ENCODE measurements at regions not wholly inside any gene's neighbourhood (a gene's known extent, or its start where the extent isn't known, plus 50 kb on each side); places are given as distances from the start of the nearest gene placed in this dataset.

GRCh38 chr13:38618336-38618735 lies 68.5 kb upstream of the FREM2 start:
- TF ChIP-seq, protein P1, sequence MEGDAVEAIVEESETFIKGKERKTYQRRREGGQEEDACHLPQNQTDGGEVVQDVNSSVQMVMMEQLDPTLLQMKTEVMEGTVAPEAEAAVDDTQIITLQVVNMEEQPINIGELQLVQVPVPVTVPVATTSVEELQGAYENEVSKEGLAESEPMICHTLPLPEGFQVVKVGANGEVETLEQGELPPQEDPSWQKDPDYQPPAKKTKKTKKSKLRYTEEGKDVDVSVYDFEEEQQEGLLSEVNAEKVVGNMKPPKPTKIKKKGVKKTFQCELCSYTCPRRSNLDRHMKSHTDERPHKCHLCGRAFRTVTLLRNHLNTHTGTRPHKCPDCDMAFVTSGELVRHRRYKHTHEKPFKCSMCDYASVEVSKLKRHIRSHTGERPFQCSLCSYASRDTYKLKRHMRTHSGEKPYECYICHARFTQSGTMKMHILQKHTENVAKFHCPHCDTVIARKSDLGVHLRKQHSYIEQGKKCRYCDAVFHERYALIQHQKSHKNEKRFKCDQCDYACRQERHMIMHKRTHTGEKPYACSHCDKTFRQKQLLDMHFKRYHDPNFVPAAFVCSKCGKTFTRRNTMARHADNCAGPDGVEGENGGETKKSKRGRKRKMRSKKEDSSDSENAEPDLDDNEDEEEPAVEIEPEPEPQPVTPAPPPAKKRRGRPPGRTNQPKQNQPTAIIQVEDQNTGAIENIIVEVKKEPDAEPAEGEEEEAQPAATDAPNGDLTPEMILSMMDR (IDR thresholded peaks at IDR 0.05) = no peak
- no peak for TF ChIP-seq SIN3A (IDR thresholded peaks at IDR 0.05; ENCODE audit: borderline replicate concordance, insufficient read depth, low read depth, low read length)
